ENCODE measurements at regions not wholly inside any gene's neighbourhood (a gene's known extent, or its start where the extent isn't known, plus 50 kb on each side); places are given as distances from the start of the nearest gene placed in this dataset.

DNA sequence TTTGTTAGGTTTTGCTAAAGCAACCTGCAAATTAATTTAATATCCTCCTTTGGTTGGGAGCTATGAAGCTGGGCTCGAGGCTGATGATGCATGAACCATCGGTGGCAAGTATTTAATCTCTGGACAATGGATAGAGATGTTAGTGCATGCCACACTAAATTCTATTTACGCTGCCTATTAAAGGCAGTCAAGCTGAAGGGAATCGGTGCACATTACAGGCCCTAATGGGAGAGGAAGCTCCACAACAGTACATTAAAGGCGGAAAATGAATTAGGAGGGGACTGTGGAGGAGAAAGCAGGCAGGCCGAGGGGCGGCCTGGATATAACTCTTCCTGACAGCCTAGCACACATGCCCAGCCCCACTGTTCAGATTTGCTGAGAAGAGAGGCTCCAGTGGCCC lies 132.4 kb upstream of the MAFB start:
- TF ChIP-seq, protein P1, sequence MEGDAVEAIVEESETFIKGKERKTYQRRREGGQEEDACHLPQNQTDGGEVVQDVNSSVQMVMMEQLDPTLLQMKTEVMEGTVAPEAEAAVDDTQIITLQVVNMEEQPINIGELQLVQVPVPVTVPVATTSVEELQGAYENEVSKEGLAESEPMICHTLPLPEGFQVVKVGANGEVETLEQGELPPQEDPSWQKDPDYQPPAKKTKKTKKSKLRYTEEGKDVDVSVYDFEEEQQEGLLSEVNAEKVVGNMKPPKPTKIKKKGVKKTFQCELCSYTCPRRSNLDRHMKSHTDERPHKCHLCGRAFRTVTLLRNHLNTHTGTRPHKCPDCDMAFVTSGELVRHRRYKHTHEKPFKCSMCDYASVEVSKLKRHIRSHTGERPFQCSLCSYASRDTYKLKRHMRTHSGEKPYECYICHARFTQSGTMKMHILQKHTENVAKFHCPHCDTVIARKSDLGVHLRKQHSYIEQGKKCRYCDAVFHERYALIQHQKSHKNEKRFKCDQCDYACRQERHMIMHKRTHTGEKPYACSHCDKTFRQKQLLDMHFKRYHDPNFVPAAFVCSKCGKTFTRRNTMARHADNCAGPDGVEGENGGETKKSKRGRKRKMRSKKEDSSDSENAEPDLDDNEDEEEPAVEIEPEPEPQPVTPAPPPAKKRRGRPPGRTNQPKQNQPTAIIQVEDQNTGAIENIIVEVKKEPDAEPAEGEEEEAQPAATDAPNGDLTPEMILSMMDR (conservative IDR thresholded peaks at IDR 0.05; ENCODE audit: low read depth), result no peak
- DNase-seq (ENCODE audit: low spot score), result no peak
- no peak overlapping the region for H3K27ac ChIP-seq
- ChIA-PET CTCF (interaction anchor here (0.6 to 1.5 kb wide), 3 partner anchors 24 to 141 kb away, joined by 3 to 6 read pairs (median 3); no protein-coding TSS in a partner anchor), POLR2A (ENCODE audit: low non-redundant PET) (no interaction called here)

- TF ChIP-seq, protein P1 (conservative IDR thresholded peaks at IDR 0.05; ENCODE audit: low read depth), result no peak
- no peak for DNase-seq (ENCODE audit: low spot score)
- POLR2A ChIA-PET (ENCODE audit: low non-redundant PET), result no interaction called here
- CTCF ChIA-PET, result interaction anchor here (1.2 to 1.5 kb wide), 2 partner anchors 29 to 136 kb away, joined by 3 to 4 read pairs; no protein-coding TSS in a partner anchor
- no peak overlapping the region for H3K27ac ChIP-seq
These were observed 137.7 kb upstream of the MAFB start for GRCh38 chr20:40826699-40827098.

DNA sequence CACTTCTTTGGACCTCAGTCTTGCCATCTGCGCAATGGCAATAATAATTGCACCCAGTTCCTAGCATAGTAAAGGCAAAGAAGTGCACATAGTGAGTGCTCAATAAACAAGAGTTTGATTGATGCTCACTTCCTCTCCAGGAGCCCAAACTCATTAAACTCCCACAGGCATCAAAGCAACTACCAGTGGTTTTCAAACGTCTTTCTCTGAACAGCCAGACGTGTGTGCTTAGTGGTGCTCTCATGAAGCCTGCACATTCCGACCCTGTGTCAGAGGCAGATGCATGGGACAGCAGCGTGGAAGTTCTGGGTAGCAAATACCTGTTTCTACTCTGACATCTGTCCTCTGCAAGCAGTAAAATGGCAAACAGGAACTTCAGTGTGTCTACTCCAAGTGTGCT lies 146.3 kb upstream of the MAFB start:
- CTCF ChIA-PET, result interaction anchor here (0.7 kb wide), 1 partner anchor 113 kb away, joined by 3 read pairs; no protein-coding TSS in a partner anchor
- no peak overlapping the region for H3K27ac ChIP-seq
- DNase-seq (ENCODE audit: low spot score), result no peak
- TF ChIP-seq, protein P1 (conservative IDR thresholded peaks at IDR 0.05; ENCODE audit: low read depth), result no peak
- POLR2A ChIA-PET (ENCODE audit: low non-redundant PET), result no interaction called here

DNA sequence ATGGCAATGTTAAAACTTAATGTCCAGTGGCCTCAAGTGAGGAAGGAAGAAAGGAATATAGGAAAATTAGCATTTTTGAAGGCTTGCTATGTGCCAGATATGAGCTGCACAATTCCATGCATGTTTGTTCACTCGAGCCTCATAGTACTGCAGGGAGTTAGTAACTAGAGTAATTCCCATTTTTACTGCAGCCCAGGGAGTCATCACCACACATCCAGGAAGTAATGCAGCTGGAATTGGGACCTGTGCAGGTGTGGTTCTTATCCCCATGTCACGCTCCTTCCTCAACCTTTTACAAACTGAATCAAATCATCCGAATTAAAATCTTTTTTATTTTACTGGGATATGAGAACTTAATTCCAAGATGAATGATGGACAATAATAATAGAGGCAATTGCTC lies 149.5 kb upstream of the MAFB start:
- TF ChIP-seq, protein P1 (conservative IDR thresholded peaks at IDR 0.05; ENCODE audit: low read depth), result no peak
- H3K27ac ChIP-seq, result no peak overlapping the region
- no peak for DNase-seq (ENCODE audit: low spot score)
- ChIA-PET CTCF (interaction anchor here (0.9 kb wide), 1 partner anchor 13 kb away, joined by 3 read pairs; no protein-coding TSS in a partner anchor), POLR2A (ENCODE audit: low non-redundant PET) (no interaction called here)

GRCh38 chr20:40843251-40843650 lies 154.2 kb upstream of the MAFB start:
- CTCF ChIA-PET, result interaction anchor here (1.2 kb wide), 1 partner anchor 64 kb away, joined by 3 read pairs; no protein-coding TSS in a partner anchor
- no peak for DNase-seq (ENCODE audit: low spot score)
- POLR2A ChIA-PET (ENCODE audit: low non-redundant PET), result no interaction called here
- TF ChIP-seq, protein P1 (conservative IDR thresholded peaks at IDR 0.05; ENCODE audit: low read depth), result no peak
- H3K27ac ChIP-seq, result no peak overlapping the region

DNA sequence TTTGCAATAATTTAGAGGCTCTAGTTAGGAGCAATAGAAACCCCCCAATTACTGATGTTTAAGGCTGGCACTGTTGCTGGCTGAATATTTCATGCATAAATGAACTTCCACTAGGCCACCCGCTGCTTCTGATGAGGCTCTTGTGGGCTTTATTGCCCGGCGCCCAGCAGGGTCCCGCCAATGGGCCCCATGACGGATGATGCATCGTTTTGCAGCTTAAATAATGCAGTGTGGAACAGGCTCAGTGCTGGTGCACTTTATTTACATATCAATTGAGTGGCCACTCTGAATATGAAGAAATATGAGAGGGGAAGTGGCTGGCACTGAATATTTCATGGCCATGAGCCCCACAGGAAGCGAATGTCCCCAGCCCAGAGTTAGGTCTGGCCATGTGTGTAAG lies 155.3 kb upstream of the MAFB start:
- DNase-seq (ENCODE audit: low spot score), result no peak
- POLR2A ChIA-PET (ENCODE audit: low non-redundant PET), result no interaction called here

More for the DNA sequence above, 155.3 kb upstream of the MAFB start:
- CTCF ChIA-PET, result interaction anchor here (0.6 kb wide), 1 partner anchor 16 kb away, joined by 3 read pairs; no protein-coding TSS in a partner anchor
- TF ChIP-seq, protein P1 (conservative IDR thresholded peaks at IDR 0.05; ENCODE audit: low read depth), result no peak
- H3K27ac ChIP-seq, result no peak overlapping the region

Measured in RWPE1 (cell line).